Peyer's patch (tissue), 4 donors: ENCODE measurements at regions not wholly inside any gene's neighbourhood (a gene's known extent, or its start where the extent isn't known, plus 50 kb on each side); places are given as distances from the start of the nearest gene placed in this dataset.

Experiments used
- POLR2A ChIP-seq, 2 donors: fragments of 450-650 bp; IDR thresholded peaks; one replicate each; pipeline ENCODE4 v1.5.1; 2017; ENCODE audit warnings: antibody characterized with exemption in 2 of 2, mild to moderate bottlenecking in 2 of 2, moderate library complexity in 2 of 2
- TF ChIP-seq, protein P1 (sequence below), 6 experiments: fragments of 450-650 bp in 4 of 6; fragments of 200-600 bp in 2 of 6; sonication (generic) in 1 of 6; IDR thresholded peaks; one replicate each; pipeline ENCODE4 v1.5.1; 2017 to 2019; ENCODE audit warnings: antibody characterized with exemption in 6 of 6, mild to moderate bottlenecking in 3 of 6, moderate library complexity in 1 of 6

- TF ChIP-seq, protein P1, sequence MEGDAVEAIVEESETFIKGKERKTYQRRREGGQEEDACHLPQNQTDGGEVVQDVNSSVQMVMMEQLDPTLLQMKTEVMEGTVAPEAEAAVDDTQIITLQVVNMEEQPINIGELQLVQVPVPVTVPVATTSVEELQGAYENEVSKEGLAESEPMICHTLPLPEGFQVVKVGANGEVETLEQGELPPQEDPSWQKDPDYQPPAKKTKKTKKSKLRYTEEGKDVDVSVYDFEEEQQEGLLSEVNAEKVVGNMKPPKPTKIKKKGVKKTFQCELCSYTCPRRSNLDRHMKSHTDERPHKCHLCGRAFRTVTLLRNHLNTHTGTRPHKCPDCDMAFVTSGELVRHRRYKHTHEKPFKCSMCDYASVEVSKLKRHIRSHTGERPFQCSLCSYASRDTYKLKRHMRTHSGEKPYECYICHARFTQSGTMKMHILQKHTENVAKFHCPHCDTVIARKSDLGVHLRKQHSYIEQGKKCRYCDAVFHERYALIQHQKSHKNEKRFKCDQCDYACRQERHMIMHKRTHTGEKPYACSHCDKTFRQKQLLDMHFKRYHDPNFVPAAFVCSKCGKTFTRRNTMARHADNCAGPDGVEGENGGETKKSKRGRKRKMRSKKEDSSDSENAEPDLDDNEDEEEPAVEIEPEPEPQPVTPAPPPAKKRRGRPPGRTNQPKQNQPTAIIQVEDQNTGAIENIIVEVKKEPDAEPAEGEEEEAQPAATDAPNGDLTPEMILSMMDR (IDR thresholded peaks at IDR 0.05), result no peak
- TF ChIP-seq POLR2A (IDR thresholded peaks at IDR 0.05), result no peak
Observed at GRCh38 chr13:31947105-31947504, 84.5 kb upstream of the FRY start.
